Transverse colon (tissue), 4 donors: ENCODE measurements at regions not wholly inside any gene's neighbourhood (a gene's known extent, or its start where the extent isn't known, plus 50 kb on each side); places are given as distances from the start of the nearest gene placed in this dataset.

Experiments used
- CTCF ChIP-seq, 5 experiments: fragments of 200-600 bp in 3 of 5; fragments of 450-650 bp in 2 of 5; sonication (generic) in 3 of 5; IDR thresholded peaks; 1 replicate in 2 of 5; 2 replicates in 3 of 5; pipeline ENCODE4 v1.5.1; 2016 to 2017; ENCODE audit warnings: antibody characterized with exemption in 5 of 5, inconsistent platforms in 3 of 5, mild to moderate bottlenecking in 2 of 5, moderate library complexity in 1 of 5
- EP300 ChIP-seq: sonication (generic); formaldehyde crosslinking; IDR thresholded peaks from one replicate; pipeline ENCODE4 v1.6.1; 2017; ENCODE audit warnings: antibody characterized with exemption, low read depth
- POLR2A ChIP-seq: fragments of 450-650 bp; IDR thresholded peaks from one replicate; pipeline ENCODE4 v1.6.1; 2016; ENCODE audit warnings: antibody characterized with exemption, mild to moderate bottlenecking, moderate library complexity
- POLR2AphosphoS5 ChIP-seq, 3 donors: sonication (generic); formaldehyde crosslinking; IDR thresholded peaks; one replicate each; pipeline ENCODE4 v1.6.1; 2016; ENCODE audit warnings: antibody characterized with exemption in 3 of 3

GRCh38 chr13:82176751-82177150, 1705.5 kb downstream of the SLITRK1 start:
- TF ChIP-seq CTCF (IDR thresholded peaks at IDR 0.05) (no peak), POLR2A (no peak), POLR2AphosphoS5 (IDR thresholded peaks at IDR 0.05) (no peak), EP300 (no peak)
